Umbilical cord (tissue), 1 donor: ENCODE measurements at regions not wholly inside any gene's neighbourhood (a gene's known extent, or its start where the extent isn't known, plus 50 kb on each side); places are given as distances from the start of the nearest gene placed in this dataset.
A peak's percentile ranks its signal among the peaks of the same experiment; 100 is the strongest.

Experiments used
- DNase-seq: peaks from one replicate; pipeline ENCODE4 v3.0.0-alpha.2; 2015; ENCODE audit warnings: low spot score

DNA sequence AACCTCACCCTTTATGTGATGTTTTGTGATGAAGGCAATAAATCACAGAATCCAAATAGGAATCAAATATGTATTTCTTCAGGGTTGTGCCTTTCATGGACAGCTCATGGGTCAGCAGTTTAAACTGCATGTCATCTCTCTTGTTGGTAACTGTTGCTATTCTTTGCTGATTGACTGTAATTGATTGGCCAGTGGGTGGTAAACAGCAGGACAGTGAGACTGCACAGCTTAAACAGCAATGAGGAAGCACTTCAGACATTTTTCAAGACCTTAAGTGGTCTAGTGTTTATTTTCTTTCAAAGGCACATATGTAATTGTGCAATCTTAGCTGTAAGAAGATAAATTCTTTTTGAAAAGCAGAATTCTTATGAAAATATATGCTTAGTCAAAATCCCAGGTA lies 260.5 kb downstream of the COX7C start:
- DNase-seq: no peak

DNA sequence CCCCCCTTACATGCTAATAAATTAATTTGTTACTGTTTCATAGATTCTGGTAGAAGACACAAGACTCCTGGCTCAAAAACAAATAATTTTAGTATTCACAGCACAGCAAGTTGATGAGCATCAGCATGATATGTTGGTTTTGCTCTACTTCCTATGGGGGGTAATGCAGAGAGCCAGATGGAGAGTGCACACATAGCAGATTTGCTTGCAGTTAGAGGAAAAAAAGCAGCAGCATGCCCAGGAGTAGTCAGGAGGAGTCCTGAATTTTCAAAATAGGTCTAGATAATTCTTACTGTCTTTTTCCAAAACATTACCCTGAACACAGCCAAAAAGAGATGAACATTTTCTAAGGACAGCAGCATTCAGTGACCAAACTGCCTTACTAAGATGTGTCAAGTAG lies 261.3 kb downstream of the COX7C start:
- DNase-seq: no peak

DNA sequence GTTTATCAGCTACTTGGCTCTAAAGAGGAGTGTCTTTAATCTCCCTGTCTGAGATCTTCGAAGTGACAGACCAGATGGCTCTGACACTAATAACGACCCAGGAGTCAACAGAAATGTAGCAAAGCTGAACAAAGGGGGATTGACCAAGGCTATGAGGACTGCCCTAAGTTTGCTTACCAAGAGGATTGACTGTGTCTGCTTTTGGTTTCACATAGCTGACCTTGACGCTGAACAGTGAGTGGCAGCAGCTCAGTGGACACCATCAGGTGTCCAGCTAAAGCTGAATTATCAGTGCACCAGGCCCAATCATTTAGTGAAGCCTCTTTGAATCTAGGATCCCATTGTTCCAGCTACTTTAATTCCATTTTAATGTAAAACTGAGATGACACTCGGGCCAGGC lies 262.6 kb downstream of the COX7C start:
- DNase-seq: no peak

DNA sequence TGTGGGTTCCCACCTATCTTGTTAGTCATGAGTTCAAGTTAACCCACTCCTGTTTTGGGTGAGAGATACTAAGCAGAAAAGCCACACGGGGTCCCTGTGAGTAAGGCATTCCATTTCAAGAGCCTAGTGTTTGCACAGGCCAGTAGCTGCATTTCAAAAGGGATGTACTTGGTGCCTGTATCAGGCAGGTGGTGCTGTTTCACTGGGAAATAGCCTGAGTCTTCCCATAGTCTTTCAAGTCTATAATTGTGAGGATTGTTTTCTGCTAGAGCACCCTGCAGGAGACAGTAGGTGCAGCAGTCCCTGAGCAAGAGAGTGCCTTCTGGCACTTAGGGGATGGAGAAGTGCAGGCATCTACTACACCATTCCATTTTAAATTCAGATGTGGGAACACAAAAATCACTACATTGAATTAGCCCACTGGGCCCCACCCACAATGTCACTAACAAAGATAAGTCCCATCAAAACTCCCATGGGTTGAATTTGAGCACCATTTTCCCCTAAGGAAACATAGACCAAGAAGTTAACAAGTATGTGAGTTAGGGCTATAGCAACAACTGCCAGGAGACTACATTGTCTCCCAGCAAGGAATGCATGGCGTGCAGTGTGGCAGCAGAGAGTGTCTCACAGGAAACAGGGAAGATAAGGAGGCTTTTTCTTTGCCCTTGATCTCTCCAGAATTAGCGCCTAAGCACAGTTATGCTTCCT lies 263.2 kb downstream of the COX7C start:
- DNase-seq: peak; percentile 58

DNA sequence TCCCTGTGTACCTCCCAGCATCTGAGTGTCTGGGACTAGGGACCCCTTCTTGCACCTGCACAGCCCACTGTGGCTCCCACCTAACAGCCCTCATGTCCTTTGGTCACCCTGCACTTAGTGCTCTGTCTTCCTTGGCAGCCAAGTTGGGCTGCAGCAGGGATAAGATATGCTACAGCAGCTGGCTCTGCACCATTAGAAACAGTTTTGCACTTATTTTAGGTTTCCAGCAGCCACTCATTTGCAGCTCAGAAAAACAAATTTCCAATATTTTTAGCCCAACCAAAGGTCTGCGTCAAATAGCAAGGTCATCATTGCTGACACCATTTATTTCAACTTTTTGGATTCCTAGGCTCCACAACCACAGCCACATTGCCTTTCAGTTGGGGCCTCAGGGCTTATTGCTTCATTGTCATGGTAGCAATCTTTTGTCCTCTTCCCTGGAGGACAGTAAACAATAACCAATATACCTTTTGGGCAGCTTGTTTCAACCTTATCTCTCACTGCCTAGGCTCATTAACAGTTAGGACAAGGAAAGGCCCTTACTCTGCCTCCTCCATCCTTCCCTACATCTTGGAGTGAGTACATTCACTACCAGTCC lies 263.9 kb downstream of the COX7C start:
- no peak for DNase-seq

DNA sequence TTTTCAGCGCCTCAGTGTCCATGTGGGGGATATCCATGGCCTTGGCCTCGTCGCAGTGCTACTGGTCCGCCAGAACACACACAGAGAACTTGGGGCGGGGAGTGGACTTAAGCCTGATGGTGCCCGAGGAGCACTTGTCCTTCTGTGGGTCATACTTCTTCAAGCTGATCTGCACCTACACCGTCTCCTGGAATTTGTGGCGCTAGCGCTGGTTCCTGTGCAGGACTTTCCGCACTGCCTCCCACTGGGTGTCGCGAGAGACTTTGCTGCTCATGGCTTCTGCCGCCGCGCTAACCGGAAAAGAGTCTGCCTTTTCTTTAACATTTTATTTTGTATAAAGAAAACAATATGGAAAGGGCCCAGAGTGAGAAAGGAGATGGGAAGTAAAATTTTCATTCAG lies 266.9 kb downstream of the COX7C start:
- DNase-seq: no peak

DNA sequence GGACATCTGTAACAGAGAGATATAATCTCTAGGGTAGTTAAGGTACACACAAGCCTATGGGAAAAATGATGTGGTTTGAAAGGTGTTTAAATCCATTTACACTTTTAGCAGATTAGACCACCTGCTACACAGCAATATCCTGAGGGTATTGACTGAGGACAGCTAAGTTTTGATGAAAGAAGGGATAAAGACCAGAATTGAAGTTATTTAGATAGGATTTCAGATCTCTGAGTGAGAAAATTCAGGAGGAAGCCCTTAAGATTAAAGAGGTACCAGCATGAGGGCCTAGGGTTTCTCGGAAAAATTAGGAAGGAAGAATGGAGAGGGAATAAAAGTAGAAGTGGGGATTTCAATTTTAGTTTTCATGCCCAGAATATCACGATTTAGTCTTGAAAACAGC lies 267.3 kb downstream of the COX7C start:
- no peak for DNase-seq

DNA sequence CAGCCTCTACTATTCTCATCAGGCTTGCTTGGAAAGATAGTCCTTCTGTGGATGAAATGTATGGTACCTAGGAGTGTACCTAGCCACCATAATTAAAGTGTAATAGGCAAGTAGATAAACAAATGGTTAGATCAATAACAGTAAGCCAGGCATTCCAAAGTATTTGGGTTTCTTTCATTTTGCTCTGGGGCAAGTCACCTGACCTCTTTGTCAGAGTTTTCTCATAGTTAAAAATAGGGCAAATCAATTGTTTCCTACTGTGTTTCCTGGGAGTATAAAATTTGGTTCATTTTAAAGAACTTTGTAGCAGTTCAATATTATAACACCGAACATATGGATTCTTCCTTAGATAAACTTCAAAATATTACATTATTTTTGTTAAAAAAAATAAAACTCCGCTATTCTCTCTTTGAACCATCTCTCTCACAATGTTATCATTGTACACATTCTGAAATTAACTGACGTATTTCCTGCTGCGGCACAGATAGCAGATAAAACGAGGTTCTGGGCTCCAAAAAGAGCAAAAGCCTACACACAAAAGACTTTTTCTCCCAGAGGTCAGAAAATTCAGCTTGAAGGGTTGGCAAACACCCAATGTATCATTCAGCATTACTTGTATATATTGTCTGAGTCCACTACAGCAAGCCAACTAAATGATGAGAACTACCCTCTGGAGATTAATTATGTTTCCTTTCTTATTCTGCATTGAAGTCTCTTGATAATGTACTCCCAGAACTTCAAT lies 267.9 kb downstream of the COX7C start:
- DNase-seq: no peak

DNA sequence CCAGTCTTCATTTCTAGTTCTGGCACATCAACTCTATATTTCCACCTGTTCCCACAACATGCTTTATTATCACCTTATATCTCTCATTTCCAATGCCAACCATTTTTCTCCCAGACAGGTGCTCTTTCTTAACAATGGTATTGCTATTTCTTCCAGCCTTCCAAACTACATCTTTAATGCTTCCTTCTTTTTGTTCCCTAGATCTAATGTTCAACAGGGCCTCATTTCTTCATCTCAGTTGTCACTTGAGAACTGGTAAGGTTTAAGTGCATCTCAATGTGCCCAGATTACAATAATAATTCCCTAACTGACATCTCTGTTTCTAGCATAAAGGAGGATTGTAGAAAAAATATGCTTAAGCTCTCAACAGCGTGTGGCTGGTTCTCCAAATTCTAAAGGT lies 272.6 kb downstream of the COX7C start:
- DNase-seq: no peak

DNA sequence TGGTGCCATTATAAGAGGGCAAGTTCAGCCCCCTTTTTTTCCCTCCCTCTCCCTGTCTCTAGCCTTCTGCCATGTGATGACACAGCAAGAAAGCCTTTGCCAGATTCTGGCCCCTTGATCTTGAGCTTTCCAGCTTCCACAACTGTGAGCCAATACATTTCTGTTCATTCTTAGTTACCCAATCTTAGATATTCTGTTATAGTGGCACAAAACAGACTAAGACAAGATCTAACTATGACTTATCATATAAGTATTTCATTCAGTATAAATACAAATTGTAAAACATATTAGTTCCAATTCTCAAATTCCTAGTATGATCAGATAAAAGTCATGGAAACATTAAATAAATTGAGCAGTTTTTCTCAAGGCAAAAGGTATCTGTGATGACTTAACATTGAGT lies 276.3 kb downstream of the COX7C start:
- DNase-seq: no peak

DNA sequence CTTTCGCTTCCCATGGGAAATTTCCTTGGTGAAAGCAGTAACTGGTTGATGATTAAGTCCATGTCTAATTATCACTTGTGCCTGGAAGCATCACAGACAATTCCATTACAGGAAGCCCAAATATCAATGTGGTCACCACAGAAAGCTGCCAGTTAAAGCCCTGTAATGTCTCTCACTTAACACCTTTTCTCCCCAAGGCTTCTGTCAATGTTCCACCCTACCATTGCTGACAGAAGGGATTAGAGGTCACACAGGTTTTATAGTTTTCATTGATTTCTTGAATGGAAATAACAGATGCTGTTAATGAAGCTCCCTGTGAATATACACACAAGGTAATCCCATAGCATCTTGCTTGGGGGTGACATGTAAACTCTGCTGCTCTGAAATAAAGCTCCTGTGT lies 279.2 kb downstream of the COX7C start:
- DNase-seq: no peak

DNA sequence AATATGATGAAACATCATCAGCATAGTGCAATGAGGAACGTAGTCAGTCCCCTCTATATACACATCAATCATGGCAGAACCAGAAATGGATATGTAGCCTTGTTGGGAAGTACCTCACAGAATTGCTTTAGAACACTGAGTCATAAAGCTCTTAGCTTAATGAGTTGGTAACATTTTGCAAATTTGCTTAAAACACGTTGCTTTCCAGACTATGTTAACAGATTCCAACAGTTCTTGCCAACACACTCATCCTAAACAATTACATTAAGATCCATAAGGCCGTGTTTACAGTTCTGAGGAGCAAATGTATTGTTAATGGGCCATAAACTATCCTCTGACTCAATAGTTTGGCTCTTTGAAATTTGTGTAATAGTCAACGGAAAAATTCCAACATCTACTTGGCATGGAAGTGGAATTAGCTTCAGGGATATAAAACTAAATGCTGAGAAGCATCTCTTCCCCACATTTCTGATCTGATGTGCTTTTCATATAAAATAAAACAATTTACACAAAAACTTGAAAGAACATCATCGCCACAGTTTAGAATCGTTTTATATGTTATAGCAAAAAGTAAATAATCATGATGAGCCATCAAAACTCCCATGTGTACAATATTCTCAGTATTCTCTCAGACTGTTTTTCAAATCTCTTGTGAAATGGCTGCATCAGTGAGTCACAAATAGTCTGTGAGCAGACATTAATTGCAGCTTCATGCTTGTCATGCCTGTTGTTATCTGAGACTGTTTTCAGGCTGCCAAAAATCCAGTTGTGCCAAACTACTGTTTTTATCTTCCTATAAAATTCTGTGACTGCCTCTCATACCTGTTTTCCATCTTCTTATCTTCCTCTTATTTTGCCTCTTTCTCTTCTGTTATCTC lies 291.9 kb downstream of the COX7C start:
- DNase-seq: peak; percentile 29

DNA sequence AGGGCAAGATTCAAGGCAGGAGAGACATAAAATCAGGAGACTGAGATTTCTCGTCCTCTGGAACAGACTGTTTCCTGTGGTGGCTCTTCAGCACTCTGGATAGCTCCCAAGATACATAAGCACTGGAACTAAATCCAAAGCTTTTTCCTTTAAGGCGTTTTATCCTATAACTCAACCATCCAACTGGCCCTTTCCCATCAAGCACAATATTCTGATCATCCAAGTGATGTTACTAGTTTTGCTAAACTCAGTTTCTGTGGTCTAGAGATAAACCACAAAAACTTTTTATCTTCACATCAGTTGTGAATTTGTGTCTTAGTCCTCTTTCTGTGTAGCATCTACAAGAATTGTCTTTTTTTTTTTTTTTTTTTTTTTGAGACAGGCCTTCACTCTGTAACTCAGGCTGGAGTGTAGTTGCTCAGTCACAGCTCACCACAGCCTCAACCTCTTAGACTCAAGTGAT lies 299.4 kb downstream of the COX7C start:
- DNase-seq: peak; percentile 44

DNA sequence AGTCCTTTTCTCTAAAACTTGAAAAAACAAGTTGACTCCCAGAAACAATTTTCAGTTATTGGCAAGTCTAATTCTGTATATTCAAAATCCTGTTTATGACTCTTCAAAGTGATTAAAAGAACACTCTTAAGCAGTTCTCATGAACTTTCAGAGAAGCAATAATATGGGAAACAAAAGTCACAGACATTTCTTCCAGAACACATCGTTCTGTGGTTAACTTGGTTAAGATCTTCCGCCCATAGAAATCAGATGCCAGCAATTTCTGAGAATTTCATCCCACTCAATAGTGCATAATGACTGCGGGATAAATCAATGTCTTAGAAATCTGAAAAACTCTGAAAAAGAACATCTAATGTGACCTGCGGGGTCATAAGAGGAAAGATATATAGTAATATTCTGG lies 300.5 kb downstream of the COX7C start:
- DNase-seq: no peak

DNA sequence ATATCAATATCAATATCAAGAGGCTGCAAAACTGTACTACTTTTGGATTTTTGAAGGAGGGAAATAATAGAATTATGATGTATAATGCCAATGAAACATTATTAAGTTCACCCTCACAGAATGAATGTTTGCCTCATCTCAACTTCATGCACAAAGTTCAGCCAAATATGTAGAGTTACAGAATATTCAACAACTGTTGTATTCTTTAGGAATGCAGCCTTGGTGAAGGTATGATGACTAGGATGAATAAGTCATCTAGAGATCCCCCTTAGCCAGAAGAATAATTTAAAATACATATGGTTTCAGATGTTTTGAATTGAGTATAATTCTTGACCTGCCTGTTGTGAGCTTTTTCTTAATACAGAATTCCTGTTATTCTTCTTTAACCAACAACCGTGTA lies 308.3 kb downstream of the COX7C start:
- no peak for DNase-seq

DNA sequence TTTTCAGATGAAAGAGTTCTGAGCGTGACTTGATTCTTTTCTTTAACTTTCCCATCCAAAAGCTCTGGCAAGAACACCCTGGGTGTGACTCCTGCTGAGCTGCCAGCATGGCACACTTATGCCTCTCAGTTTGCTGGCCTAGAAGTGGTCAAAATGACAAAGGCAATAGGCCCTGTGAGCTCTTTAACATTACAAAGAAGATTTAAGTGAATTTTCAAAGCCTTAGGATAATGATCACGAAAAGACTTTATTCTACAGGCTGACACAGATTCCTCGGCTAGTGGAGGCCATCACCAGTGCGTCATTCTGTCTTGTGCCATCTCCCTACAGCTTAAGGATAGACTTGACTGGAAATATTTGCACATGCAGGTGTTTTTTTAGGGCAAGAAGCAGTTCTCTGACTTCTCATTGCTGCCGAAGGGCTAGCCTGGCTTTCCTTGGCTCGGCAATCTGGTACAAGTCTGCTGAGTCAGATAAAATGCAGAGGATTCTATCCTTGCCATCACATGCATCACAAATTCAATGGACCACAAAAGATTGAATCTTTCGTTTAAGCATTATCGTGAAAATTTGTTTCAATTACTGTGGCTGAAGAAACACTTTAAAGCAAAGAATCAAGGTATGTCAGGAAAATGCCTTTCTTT lies 311.5 kb downstream of the COX7C start:
- no peak for DNase-seq

DNA sequence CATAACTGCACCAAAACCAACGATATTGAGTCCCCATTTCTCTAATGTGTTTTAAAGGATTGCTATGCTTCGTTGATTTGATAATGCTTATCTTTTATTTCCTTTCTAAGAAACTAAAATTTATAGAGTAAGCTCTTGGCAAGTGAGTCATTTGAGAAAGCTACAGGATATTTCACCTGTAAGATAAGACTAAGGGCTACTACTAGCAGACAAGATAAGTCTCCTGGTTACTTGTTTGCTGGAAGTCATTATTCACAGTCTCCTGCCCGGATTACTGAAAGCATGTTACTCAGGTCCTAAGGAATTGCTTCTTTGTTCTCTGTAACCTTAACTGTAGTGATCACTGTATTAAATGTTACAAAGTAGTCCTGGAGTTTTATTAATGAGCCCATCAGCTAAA lies 315.9 kb upstream of the RASA1 start:
- no peak for DNase-seq

DNA sequence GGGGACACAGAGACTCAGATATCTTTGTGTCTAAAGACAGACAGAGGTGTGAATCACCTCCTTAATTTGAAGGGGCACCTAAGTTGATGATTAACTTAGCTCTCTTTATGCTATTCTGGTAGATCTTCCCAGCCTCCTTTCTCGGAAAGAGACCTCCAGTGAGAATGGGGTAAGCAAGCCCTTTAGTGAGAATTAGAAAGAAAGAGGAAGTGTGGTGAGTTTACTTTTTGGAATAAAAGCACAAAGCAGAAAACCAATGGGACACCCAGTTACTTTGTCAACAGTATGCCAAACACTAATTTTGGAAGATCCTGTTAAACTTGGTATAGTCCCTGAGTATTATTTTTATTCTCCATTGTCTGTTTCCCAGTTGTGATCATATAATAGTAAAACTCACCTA lies 302.8 kb upstream of the RASA1 start:
- no peak for DNase-seq

DNA sequence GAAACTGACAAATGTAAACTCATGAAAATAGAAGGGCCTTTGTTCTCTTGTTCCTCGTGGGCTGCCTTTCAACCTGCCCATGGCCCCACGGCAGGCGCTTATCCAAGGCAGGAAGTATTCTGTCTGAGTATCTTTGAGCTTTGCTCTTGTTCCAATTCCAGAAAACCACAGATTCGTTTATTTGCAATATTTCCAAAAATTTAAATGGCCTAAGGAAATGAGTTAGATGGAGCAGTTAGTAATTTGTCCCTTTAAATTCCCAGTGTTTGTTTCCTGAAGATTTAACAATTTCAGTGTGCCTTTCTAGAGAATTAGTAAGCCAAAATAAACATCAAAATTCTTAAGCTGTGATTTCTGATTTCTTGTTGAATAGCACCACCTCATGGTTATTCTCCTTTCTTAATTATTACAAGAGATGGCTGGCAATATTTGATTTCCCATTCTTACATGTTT lies 299.4 kb upstream of the RASA1 start:
- DNase-seq: peak; percentile 63

DNA sequence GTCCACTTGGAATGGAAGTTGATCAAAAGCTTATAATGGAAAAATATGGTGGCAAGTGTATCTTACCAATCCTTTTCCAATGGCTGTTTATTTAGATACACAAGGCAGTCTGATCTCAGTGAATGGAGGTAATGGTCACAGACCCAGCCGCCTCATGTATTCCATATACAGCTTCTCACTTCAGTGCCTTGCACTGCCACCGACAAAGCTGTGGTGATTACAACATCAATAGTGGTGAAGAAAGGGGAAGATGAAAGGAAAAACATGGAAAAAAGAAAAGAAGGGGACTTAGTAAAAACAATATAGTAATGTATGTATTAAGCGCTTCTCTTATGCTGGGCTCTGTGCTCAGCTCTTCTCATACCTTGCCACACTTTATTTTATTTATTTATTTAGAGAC lies 297.3 kb upstream of the RASA1 start:
- no peak for DNase-seq

DNA sequence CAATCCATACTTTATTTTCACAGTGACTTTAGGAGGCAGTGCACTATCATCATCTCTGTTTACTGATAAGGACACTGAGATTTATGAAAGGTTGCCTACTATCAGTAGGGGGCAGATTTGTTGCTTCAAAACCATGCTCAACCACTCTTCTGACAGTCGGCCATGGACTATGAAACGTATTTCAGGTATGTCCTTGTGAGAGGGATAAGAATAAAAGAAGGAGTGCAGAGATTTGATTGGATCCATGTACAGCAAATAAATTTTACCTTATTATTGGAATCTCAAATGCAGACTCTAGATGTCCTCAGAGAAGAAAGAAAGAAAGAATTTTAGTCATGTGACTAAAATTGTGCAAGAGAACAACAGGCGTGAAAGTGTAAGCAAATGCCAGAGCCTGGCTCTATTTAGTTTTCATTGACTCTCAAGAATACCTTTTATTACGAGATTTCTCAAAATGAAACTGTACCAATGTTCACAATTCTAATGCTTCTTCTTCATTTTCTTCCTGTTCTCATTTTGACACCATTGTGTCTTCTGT lies 296.6 kb upstream of the RASA1 start:
- DNase-seq: no peak
